Activated CD4-positive, alpha-beta T cell treated with anti-CD3 and anti-CD28 coated beads, Interleukin-2, amount 50 U/mL, for 1 hour (primary cell): ENCODE measurements at regions not wholly inside any gene's neighbourhood (a gene's known extent, or its start where the extent isn't known, plus 50 kb on each side); places are given as distances from the start of the nearest gene placed in this dataset.
"Not testable (repeated sequence)": the region's sequence is repeated elsewhere in the genome, so short reads cannot be mapped to it uniquely, and the experiment has no call there.

Source experiments
- DNase-seq: peaks from one replicate; pipeline ENCODE4 v3.0.0-alpha.2; 2020

- no peak for DNase-seq
Observed at GRCh38 chr3:82595530-82595929, 834.1 kb upstream of the GBE1 start.

- DNase-seq = no peak
Observed at GRCh38 chr3:82587174-82587573, 825.7 kb upstream of the GBE1 start.

GRCh38 chr3:82586414-82586813 is 825.0 kb upstream of the GBE1 start:
- DNase-seq = no peak

DNA sequence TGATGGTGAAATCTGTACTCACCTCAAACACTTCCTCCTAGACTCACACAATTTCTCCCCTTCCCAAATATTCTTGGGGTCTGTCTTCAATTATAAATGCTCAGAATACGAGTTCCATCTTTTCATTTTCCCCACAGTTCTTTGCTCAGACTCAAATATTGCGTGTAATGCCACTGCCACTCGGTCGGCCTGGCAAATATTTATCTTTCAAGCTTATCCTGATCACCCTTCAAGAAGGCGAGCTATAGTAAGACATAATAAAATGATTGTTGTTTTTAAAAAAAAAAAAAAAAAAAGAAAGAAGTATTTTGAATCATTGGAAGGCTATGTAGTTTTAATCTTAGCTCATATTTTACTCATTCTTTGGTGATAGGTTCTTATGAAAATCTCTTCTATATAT is 824.6 kb upstream of the GBE1 start:
- not testable (repeated sequence) for DNase-seq

DNA sequence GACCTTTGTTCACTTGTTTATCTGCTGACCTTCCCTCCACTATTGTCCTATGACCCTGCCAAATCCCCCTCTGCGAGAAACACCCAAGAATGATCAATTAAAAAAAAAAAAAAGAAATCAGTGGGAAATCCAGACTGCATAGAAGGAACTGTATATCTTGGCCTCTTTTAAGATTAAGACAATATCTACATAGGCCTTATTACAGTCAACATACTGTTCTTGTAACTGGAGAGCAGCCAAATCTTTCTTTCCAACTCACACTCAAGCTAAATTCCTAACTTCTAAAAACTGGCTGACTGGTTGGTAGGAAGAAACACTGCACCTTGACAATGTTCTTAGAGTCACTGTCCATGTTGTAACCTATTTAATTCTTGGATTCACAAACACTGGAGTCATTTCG is 824.1 kb upstream of the GBE1 start:
- not testable (repeated sequence) for DNase-seq

DNA sequence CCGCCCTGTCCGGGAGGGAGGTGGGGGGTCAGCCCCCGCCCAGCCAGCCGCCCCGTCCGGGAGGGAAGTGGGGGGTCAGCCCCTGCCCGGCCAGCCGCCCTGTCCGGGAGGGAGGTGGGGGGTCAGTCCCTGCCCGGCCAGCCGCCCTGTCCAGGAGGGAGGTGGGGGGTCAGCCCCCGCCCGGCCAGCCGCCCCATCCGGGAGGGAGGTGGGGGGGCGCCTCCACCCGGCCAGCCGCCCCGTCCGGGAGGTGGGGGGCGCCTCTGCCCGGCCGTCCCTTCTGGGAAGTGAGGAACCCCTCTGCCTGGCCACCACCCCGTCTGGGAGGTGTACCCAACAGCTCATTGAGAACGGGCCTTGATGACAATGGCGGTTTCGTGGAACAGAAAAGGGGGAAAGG is 823.4 kb upstream of the GBE1 start:
- not testable (repeated sequence) for DNase-seq

- DNase-seq = not testable (repeated sequence)
Observed at GRCh38 chr3:82584415-82584814, 823.0 kb upstream of the GBE1 start.

GRCh38 chr3:82581350-82581749 is 819.9 kb upstream of the GBE1 start:
- no peak for DNase-seq

DNA sequence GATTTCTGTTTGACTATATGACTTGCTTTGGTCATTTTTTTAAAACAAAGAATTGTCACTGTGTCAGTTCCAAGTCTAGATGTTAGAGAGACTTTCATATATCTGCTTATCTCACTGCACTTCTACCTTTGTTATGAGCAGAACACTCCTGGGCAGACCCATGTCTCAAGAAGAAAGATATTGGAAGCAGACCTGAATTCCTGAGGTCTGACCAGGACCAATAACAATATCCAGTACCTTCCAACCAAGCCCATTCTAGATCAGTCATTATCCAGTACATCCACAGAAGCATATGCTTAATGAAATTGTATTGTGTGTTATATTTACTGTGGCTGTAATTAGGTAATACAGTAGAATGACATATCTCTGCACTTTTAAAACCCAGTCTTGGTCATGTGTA is 811.3 kb upstream of the GBE1 start:
- DNase-seq = no peak

- DNase-seq = no peak
Observed at GRCh38 chr3:82568776-82569338, 807.4 kb upstream of the GBE1 start.

GRCh38 chr3:82567029-82567600 is 805.7 kb upstream of the GBE1 start:
- no peak for DNase-seq

DNA sequence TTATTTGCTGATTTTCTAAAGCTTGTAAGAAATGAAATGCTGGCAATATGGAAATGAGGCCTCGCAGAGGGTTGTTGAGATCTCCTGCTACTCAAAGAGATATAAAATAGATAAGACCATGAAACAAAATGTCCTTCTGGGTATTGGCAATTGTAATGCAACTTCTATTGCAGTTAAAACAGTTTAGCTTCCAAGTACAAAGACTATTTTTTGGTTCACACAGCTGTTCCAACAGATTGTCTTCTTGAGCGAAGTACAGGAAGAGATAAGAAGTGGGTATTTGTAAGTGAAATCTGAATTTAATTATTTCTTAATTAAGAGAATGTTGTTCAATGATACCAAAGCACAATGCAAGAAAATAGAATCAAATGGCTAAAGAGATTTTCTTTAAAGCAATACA is 801.5 kb upstream of the GBE1 start:
- no peak for DNase-seq

DNA sequence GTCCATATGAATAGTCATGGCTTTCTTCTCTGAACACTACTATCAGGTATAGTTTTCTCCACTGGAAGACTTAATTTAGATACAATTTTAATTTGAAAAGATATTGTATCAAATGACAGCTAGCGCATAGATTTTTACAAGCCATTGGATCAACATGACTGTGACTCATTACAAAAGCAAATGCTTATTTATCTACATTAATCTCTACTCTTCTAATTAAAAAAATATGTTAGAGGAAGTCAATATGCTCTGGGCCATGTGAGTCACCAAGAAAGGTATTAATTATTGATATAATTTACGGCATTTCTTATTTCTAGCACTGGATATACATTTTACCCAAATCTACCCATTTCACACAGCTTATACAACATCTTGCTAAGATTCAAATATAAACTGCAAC is 800.3 kb upstream of the GBE1 start:
- DNase-seq = no peak

DNA sequence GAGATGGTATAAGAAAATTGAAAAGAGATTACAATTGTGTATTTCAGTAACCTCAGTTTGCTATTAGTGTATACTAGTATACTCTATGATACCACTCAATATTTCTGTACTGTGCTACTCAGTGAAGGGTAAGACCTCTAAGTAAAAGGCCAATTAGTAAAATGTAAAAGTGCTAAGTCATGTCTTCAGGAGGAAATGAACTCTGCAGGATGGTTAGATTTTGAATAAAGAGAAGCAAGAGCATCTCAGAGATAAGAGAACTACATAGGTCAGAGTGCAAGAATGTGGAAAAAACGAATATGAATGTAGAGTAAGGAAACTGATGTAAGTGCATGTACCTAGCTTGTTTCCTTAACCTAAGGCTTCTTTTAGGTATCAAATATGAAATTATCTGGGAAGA is 796.6 kb upstream of the GBE1 start:
- no peak for DNase-seq

- no peak for DNase-seq
Observed at GRCh38 chr3:82556113-82556512, 794.7 kb upstream of the GBE1 start.

- not testable (repeated sequence) for DNase-seq
Observed at GRCh38 chr3:82542556-82542955, 781.1 kb upstream of the GBE1 start.

GRCh38 chr3:82521657-82522056 is 760.2 kb upstream of the GBE1 start:
- no peak for DNase-seq

- DNase-seq = no peak
Observed at GRCh38 chr3:82520846-82521245, 759.4 kb upstream of the GBE1 start.

- no peak for DNase-seq
Observed at GRCh38 chr3:82509951-82510603, 748.6 kb upstream of the GBE1 start.

DNA sequence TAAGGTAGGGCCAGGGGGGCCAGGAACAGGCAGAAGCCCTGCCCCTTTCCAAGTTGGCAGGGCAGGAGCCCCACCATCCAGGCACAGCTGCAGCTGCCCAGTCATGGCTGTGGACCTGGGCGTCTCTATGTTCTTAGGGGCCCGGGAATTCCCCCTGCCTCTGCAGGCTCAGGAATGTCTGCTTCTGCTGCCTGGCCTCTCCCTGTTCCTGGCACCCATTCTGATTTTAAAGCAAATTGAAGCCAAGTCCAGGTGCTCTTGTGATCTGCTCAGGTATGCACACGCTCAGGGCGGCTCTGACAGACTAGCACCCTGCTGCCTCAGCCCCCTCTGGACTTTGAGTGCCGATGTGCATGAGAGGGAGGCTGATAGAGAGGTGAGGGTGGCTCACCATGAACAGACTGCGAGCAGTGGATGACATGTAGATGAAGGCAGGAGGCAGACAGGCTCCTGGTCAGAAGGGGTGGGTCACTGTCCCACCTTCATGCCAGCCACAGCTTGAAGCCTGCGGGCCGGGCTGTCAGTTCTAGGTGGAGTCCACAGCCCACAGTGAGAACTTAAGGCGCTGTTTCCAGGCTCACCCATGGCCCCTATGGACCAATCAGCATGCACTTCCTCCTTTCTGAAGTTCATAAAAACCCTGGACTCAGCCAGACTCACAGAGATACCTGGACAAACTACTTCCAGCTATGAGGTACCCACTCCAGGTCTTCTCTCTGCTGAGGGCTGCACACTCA is 747.8 kb upstream of the GBE1 start:
- no peak for DNase-seq

DNA sequence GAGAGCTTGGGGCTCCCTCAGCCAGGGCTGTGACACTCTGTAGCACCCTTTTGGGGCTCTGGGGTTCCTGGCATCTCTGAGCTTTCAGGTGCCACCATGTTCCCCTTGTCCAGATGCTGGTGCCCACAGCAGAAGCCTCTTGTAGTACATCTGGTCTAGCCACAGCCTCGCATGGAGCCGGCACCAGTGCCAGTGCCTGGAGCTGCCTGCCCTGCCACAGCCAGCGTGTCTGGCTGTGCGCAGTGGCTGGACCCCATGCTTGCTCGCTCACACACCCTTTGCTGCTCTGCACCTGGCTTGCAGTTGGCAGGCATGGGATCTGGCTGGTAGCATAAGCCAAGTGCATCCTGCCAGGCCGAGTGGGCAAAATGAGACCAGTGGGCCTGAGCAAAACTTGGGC is 744.8 kb upstream of the GBE1 start:
- no peak for DNase-seq

GRCh38 chr3:82505079-82505756 is 743.8 kb upstream of the GBE1 start:
- no peak for DNase-seq

DNA sequence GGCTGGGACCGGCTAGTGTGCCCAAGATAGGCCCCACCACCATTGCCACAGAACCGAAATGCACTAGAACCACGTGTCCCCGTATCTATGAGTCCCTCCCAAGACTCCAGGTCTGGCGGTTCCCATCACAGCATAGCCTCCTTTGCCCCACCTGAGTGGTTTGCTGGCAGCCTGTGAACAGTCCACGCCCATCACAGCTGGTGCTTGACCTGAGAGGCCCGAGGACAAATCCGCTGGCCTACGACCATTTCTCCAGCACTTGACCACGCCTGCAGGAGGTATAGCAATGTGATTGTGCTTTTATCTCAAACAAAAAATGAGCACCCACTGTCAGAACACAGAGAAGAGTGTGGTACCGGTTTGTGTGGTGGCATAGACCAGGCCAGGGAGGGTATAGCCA is 736.7 kb upstream of the GBE1 start:
- no peak for DNase-seq
